AG10803 (cell line): ENCODE measurements at regions not wholly inside any gene's neighbourhood (a gene's known extent, or its start where the extent isn't known, plus 50 kb on each side); places are given as distances from the start of the nearest gene placed in this dataset.

Source experiments
- DNase-seq: peaks from one replicate; pipeline ENCODE4 v3.0.0; 2010; ENCODE audit warnings: low read depth
- H3K4me3 ChIP-seq: 2 replicates; pipeline ENCODE4 v1.5.1; 2011; ENCODE audit warnings: mild to moderate bottlenecking, low read length, control low read depth
- CTCF ChIP-seq: conservative IDR thresholded peaks from 2 replicates; pipeline ENCODE4 v1.5.1; 2011; ENCODE audit warnings: mild to moderate bottlenecking, low read length, control low read depth, inconsistent platforms

- no peak for DNase-seq
- H3K4me3 ChIP-seq = no peak overlapping the region
- TF ChIP-seq CTCF = no peak
These were observed 718.8 kb upstream of the SOX9 start for GRCh38 chr17:71402007-71402406.

DNA sequence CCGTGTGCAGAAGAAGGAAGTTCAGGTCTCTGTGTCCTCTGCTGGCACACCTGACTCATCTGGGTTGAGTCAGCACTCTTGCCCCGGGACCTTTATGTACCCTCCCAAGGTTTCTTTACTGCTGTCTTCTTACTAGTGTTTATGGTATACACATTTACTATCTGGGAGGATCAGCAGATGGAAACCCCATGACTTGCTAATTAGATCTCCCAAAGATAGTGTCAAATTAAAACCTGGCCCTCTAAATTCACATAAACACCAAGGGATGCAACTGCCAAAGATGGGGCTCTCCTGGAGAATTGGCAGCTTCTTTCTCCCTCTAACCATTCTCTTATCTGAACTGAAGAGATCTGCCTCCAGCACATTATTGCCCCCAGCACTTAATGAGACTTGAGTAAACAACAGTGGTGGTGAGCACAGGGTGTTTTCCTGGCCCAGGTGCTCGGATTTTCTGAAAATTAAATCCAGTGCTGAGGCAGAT is 718.1 kb upstream of the SOX9 start:
- no peak overlapping the region for H3K4me3 ChIP-seq
- DNase-seq = no peak
- no peak for TF ChIP-seq CTCF

DNA sequence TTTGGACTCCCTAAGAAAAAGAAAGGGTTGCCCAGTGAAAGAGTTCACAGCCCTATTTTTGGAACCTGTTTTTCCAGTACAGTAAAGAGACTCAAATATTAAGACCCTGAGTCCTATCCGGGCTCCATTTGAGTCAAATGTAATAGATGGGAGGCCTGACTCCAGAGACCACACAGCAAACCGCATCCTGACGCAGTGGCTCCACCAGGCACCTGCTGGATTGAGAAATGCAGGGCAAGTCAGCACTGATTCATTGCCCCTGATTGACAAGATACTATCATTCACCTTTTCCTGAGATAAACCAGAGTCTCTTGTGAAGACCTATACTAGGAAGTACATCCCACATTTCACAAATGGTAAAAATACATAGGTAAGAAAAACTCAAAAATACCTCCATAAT is 715.7 kb upstream of the SOX9 start:
- DNase-seq = no peak
- H3K4me3 ChIP-seq = no peak overlapping the region
- no peak for TF ChIP-seq CTCF

GRCh38 chr17:71407981-71408380 is 712.8 kb upstream of the SOX9 start:
- DNase-seq = no peak
- H3K4me3 ChIP-seq = no peak overlapping the region
- no peak for TF ChIP-seq CTCF

DNA sequence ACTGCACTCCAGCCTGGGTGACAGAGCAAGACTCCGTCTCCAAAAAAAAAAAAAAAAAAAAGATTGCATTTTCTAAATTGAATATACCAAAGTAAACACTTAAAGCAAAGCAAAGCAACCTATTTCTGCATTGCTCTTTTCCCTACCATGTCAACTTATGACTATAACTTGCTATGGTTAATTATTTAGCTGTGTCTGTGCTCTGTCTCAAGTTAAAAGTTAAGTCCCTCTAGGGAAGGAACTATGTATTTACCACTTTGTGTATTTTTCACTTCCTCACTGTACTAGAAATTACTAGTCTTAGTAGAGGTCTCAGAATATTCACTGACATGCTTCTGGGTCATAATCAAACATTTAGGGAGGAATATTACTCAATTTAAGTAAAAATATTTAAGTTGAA is 711.7 kb upstream of the SOX9 start:
- DNase-seq = no peak
- no peak overlapping the region for H3K4me3 ChIP-seq
- no peak for TF ChIP-seq CTCF

DNA sequence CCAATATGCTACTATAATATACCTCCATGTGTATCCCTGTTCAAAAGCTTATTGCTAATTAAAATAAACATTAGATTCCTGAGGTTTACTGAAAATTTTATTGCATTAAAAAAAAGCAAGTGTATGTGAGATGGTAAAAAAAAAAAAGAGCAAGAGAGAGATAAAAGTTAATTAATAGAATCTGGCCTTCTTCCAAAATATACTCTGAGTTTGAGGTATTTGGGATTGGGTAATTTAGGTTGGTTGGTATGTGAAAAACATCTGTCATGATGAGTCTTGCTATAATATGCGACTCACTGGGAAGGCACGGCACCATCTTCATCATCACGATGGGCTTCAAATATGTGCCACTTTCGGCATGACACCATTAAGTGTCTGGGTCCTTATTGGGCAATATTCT is 711.1 kb upstream of the SOX9 start:
- no peak overlapping the region for H3K4me3 ChIP-seq

GRCh38 chr17:71412803-71413202 is 708.0 kb upstream of the SOX9 start:
- H3K4me3 ChIP-seq = no peak overlapping the region
- no peak for TF ChIP-seq CTCF
- peak; percentile 97 for DNase-seq

More for the DNA sequence above, 711.1 kb upstream of the SOX9 start:
- DNase-seq = peak; percentile 96
- TF ChIP-seq CTCF = no peak
